SK-N-SH treated with all-trans-retinoic acid at 6 μM for 48 hours (cell line): ENCODE measurements at regions not wholly inside any gene's neighbourhood (a gene's known extent, or its start where the extent isn't known, plus 50 kb on each side); places are given as distances from the start of the nearest gene placed in this dataset.

Experiments used
- ARNTL ChIP-seq: fragments of 450-650 bp; formaldehyde crosslinking; IDR thresholded peaks from 2 replicates; pipeline ENCODE4 v1.5.0; 2020; ENCODE audit warnings: low read depth, mild to moderate bottlenecking, moderate library complexity, borderline replicate concordance
- CSDC2 ChIP-seq: fragments of 250-450 bp; sonication (Bioruptor Pico); IDR thresholded peaks from 2 replicates; pipeline ENCODE4 v1.5.0; 2020; ENCODE audit warnings: mild to moderate bottlenecking, moderate library complexity
- ESRRG ChIP-seq: fragments of 250-450 bp; sonication (Bioruptor Pico); IDR thresholded peaks from 2 replicates; pipeline ENCODE4 v1.6.1; 2021; ENCODE audit warnings: mild to moderate bottlenecking
- PPARA ChIP-seq: fragments of 250-450 bp; sonication (Bioruptor Pico); IDR thresholded peaks from 2 replicates; pipeline ENCODE4 v1.5.0; 2020; ENCODE audit warnings: mild to moderate bottlenecking, borderline replicate concordance
- RARB ChIP-seq: fragments of 250-450 bp; sonication (Bioruptor Pico); IDR thresholded peaks from 2 replicates; pipeline ENCODE4 v1.8.0; 2021; ENCODE audit warnings: mild to moderate bottlenecking, moderate library complexity
- TCF4 ChIP-seq: fragments of 250-450 bp; sonication (Bioruptor Pico); IDR thresholded peaks from 2 replicates; pipeline ENCODE4 v1.8.0; 2021; ENCODE audit warnings: mild to moderate bottlenecking, moderate library complexity, borderline replicate concordance
- ZFP3 ChIP-seq: fragments of 250-450 bp; sonication (Bioruptor Pico); IDR thresholded peaks from 2 replicates; pipeline ENCODE4 v1.5.0; 2020; ENCODE audit warnings: mild to moderate bottlenecking, moderate library complexity
- ZFP30 ChIP-seq: fragments of 450-650 bp; formaldehyde crosslinking; IDR thresholded peaks from 2 replicates; pipeline ENCODE4 v1.5.0; 2022; ENCODE audit warnings: mild to moderate bottlenecking, moderate library complexity
- ZNF70 ChIP-seq: fragments of 450-650 bp; formaldehyde crosslinking; IDR thresholded peaks from 2 replicates; pipeline ENCODE4 v1.5.0; 2020; ENCODE audit warnings: mild to moderate bottlenecking, moderate library complexity
- ZNF8 ChIP-seq: fragments of 450-650 bp; formaldehyde crosslinking; IDR thresholded peaks from 2 replicates; pipeline ENCODE4 v1.5.0; 2020; ENCODE audit warnings: mild to moderate bottlenecking, moderate library complexity
- TF ChIP-seq, protein P1 (sequence below): fragments of 250-450 bp; sonication (Bioruptor Pico); IDR thresholded peaks from 2 replicates; pipeline ENCODE4 v1.8.0; 2020; ENCODE audit warnings: mild to moderate bottlenecking, moderate library complexity, borderline replicate concordance
- TF ChIP-seq, protein P2 (sequence below): fragments of 250-450 bp; sonication (Bioruptor Pico); IDR thresholded peaks from 2 replicates; pipeline ENCODE4 v1.5.1; 2020; ENCODE audit warnings: low read depth, mild to moderate bottlenecking, moderate library complexity

DNA sequence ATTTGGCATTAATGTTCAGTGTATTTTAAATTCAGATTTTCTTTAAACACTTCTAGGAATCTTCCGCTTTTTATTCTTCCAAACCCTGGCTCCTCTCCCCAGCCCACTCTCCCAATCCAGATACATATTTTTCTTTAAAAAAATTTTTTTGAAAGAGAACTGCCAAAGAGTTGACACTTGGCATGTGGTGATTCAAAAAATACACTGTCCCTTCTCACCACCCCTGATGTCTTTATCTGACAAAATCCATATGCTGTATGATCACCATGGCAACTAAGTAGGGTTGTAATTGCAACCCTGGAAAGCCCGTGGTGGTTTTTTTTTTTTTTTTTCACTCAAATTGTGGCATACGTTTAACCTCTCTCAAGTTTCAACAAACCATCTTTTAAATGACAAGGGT is 355.8 kb upstream of the SASH1 start:
- TF ChIP-seq CSDC2 (CRISPR knock-in tag) (no peak), RARB (no peak), ZNF8 (no peak), ZFP30 (CRISPR knock-in tag) (no peak), ARNTL (CRISPR knock-in tag) (no peak), PPARA (no peak), TCF4 (CRISPR knock-in tag) (no peak), ZNF70 (CRISPR knock-in tag) (no peak), ZFP3 (CRISPR knock-in tag) (no peak), ESRRG (CRISPR knock-in tag) (no peak)
- TF ChIP-seq, protein P1, sequence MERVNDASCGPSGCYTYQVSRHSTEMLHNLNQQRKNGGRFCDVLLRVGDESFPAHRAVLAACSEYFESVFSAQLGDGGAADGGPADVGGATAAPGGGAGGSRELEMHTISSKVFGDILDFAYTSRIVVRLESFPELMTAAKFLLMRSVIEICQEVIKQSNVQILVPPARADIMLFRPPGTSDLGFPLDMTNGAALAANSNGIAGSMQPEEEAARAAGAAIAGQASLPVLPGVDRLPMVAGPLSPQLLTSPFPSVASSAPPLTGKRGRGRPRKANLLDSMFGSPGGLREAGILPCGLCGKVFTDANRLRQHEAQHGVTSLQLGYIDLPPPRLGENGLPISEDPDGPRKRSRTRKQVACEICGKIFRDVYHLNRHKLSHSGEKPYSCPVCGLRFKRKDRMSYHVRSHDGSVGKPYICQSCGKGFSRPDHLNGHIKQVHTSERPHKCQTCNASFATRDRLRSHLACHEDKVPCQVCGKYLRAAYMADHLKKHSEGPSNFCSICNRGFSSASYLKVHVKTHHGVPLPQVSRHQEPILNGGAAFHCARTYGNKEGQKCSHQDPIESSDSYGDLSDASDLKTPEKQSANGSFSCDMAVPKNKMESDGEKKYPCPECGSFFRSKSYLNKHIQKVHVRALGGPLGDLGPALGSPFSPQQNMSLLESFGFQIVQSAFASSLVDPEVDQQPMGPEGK (CRISPR knock-in tag), result no peak
- TF ChIP-seq, protein P2, sequence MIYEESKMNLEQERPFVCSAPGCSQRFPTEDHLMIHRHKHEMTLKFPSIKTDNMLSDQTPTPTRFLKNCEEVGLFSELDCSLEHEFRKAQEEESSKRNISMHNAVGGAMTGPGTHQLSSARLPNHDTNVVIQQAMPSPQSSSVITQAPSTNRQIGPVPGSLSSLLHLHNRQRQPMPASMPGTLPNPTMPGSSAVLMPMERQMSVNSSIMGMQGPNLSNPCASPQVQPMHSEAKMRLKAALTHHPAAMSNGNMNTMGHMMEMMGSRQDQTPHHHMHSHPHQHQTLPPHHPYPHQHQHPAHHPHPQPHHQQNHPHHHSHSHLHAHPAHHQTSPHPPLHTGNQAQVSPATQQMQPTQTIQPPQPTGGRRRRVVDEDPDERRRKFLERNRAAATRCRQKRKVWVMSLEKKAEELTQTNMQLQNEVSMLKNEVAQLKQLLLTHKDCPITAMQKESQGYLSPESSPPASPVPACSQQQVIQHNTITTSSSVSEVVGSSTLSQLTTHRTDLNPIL (CRISPR knock-in tag), result no peak
